ENCODE measurements at regions not wholly inside any gene's neighbourhood (a gene's known extent, or its start where the extent isn't known, plus 50 kb on each side); places are given as distances from the start of the nearest gene placed in this dataset.

DNA sequence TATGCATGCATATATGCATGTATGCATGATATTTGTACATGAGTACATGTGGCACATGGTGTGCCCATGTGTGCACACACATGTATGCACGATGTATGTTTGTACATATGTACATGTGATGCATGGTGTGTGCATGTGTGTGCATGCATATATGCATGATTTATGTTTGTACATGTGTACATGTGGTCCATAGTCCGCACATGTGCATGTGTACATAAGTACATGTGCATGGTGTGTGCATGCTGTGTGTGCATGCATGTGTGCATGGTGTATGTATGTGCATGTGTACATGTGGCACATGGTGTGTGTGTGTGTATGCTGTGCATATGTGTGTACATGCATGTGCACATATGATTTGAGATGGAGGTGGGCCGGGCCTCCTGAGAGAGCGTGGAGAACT, 384.2 kb downstream of the TYW1 start:
- no peaks in the 10 kb centered on the region for H3K9me3 Mint-ChIP-seq
- Histone ChIP-seq H3K27ac (ENCODE audit: low read length) (no peak overlapping the region), H3K4me1 (ENCODE audit: control insufficient read depth, insufficient read depth, low read length) (no peaks in the 10 kb centered on the region), H3K36me3 (ENCODE audit: control insufficient read depth, insufficient read depth, low read length) (no peaks in the 10 kb centered on the region), H3K27me3 (ENCODE audit: control insufficient read depth, insufficient read depth, low read length) (no peaks in the 10 kb centered on the region), H3K9me3 (ENCODE audit: control insufficient read depth, insufficient read depth, low read length) (no peaks in the 10 kb centered on the region), H3K4me3 (ENCODE audit: low read length) (no peak overlapping the region)
- no peaks in the 10 kb centered on the region for H3K36me3 Mint-ChIP-seq
- ATAC-seq (no peak), DNase-seq (no peak)
- no peak for TF ChIP-seq CTCF (IDR thresholded peaks at IDR 0.05)
- no peaks in the 10 kb centered on the region for H3K4me1 Mint-ChIP-seq
- H3K27ac Mint-ChIP-seq, result no peak overlapping the region
- intact Hi-C loops (cut with micrococcal nuclease), result no loop called here
- H3K27me3 Mint-ChIP-seq (ENCODE audit: low read depth in 2 of 2), result peaks cover 0 to 5% of the 10 kb centered on the region in 2 donors
- WGBS (ENCODE audit: insufficient coverage), result 83% methylated on average over 4 of the region's 4 CpGs
- H3K4me3 Mint-ChIP-seq, result no peak overlapping the region

DNA sequence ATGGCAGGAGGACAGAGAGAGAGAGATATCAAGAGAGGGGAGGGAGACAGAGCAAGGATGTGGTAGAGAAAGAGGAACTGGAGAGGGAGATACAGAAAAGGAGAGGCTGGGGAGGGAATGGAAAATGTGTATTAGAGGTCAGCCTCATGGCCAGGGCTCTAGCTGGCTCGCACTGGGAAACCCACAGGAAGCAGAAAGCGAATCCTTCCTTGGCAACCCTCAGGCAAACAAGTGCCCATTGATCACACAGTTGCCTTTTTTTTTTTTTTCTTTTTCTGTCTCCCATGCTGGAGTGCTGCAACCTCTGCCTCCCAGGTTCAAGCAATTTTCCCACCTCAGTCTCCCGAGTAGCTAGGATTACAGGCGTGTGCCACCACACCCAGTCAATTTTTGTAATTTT, 391.2 kb downstream of the TYW1 start:
- no peaks in the 10 kb centered on the region for H3K9me3 Mint-ChIP-seq
- H3K27me3 Mint-ChIP-seq (ENCODE audit: low read depth in 2 of 2), result peaks cover 0 to 3% of the 10 kb centered on the region in 2 donors
- H3K27ac ChIP-seq (ENCODE audit: low read length), result no peak overlapping the region
- no peaks in the 10 kb centered on the region for H3K4me1 ChIP-seq (ENCODE audit: control insufficient read depth, insufficient read depth, low read length)
- no peaks in the 10 kb centered on the region for H3K4me1 Mint-ChIP-seq
- H3K36me3 ChIP-seq (ENCODE audit: control insufficient read depth, insufficient read depth, low read length), result no peaks in the 10 kb centered on the region
- WGBS (ENCODE audit: insufficient coverage), result 70% methylated on average over 4 of the region's 4 CpGs
- H3K4me3 ChIP-seq (ENCODE audit: low read length), result no peak overlapping the region
- H3K36me3 Mint-ChIP-seq, result no peaks in the 10 kb centered on the region
- H3K27me3 ChIP-seq (ENCODE audit: control insufficient read depth, insufficient read depth, low read length), result no peaks in the 10 kb centered on the region
- no peak overlapping the region for H3K27ac Mint-ChIP-seq
- no peaks in the 10 kb centered on the region for H3K9me3 ChIP-seq (ENCODE audit: control insufficient read depth, insufficient read depth, low read length)
- no peak for DNase-seq
- intact Hi-C loops (cut with micrococcal nuclease), result no loop called here
- no peak for ATAC-seq
- TF ChIP-seq CTCF (IDR thresholded peaks at IDR 0.05), result no peak
- no peak overlapping the region for H3K4me3 Mint-ChIP-seq

- Mint-ChIP-seq H3K27ac (no peak overlapping the region), H3K4me1 (no peaks in the 10 kb centered on the region), H3K27me3 (ENCODE audit: low read depth in 2 of 2) (peaks cover 0 to 3% of the 10 kb centered on the region in 2 donors), H3K9me3 (no peaks in the 10 kb centered on the region), H3K36me3 (no peaks in the 10 kb centered on the region), H3K4me3 (no peak overlapping the region)
- no peak for ATAC-seq
- H3K27me3 ChIP-seq (ENCODE audit: control insufficient read depth, insufficient read depth, low read length), result no peaks in the 10 kb centered on the region
- no peaks in the 10 kb centered on the region for H3K4me1 ChIP-seq (ENCODE audit: control insufficient read depth, insufficient read depth, low read length)
- 84% methylated on average over 19 of the region's 19 CpGs for WGBS (ENCODE audit: insufficient coverage)
- no peak for DNase-seq
- no peak for TF ChIP-seq CTCF (IDR thresholded peaks at IDR 0.05)
- no peak overlapping the region for H3K27ac ChIP-seq (ENCODE audit: low read length)
- no peaks in the 10 kb centered on the region for H3K36me3 ChIP-seq (ENCODE audit: control insufficient read depth, insufficient read depth, low read length)
- H3K9me3 ChIP-seq (ENCODE audit: control insufficient read depth, insufficient read depth, low read length), result no peaks in the 10 kb centered on the region
- no peak overlapping the region for H3K4me3 ChIP-seq (ENCODE audit: low read length)
- intact Hi-C loops (cut with micrococcal nuclease), result no loop called here
Measured at GRCh38 chr7:67391168-67391567, 394.5 kb downstream of the TYW1 start.

DNA sequence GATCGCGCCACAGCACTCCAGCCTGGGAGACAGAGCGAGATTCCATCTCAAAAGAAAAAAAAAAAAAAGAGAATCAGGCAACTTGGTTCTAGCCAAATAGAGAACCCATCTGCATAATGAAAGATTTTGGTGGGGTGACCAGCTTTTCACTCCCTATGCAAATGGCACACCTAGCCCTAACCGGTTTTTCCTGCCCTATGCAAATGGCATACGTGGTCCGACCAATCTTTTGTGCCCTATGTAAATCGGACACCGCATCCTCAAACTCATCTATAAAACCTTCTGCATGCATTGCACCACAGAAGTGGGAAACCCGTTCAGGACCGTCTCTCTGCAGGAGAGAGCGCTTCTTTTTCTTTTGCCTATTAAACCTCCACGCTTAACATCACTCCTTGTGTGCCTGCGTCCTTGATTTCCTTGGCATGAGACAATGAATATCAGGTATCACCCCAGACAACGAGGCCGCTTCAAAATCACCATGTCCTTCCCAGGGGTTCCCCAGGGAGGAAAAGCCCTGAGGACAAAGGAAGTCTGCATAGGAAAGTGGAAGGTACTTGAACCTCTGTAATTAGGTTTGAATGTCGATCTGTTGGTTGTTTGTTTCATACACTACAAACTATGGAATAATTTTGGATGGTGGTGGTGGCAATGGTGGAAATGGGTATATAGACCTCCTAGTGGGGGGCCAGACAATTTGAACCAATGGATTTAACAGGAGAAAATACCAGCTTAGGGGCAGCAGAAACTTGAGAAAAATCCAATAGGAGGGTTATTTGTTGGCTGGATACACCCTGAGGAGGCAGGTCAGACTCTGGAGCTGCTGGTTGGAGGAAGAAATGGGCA, 396.2 kb downstream of the TYW1 start:
- no peak for TF ChIP-seq CTCF (IDR thresholded peaks at IDR 0.05)
- Histone ChIP-seq H3K4me3 (ENCODE audit: low read length) (no peak overlapping the region), H3K4me1 (ENCODE audit: control insufficient read depth, insufficient read depth, low read length) (no peaks in the 10 kb centered on the region), H3K9me3 (ENCODE audit: control insufficient read depth, insufficient read depth, low read length) (peaks cover 3% of the 10 kb centered on the region), H3K27me3 (ENCODE audit: control insufficient read depth, insufficient read depth, low read length) (no peaks in the 10 kb centered on the region), H3K36me3 (ENCODE audit: control insufficient read depth, insufficient read depth, low read length) (no peaks in the 10 kb centered on the region), H3K27ac (ENCODE audit: low read length) (no peak overlapping the region)
- Mint-ChIP-seq H3K36me3 (no peaks in the 10 kb centered on the region), H3K27me3 (ENCODE audit: low read depth in 2 of 2) (peaks cover 0 to 3% of the 10 kb centered on the region in 2 donors), H3K27ac (no peak overlapping the region), H3K4me1 (no peaks in the 10 kb centered on the region), H3K9me3 (no peaks in the 10 kb centered on the region), H3K4me3 (no peak overlapping the region)
- intact Hi-C loops (cut with micrococcal nuclease), result no loop called here
- DNase-seq, result no peak
- 76% methylated on average over 16 of the region's 16 CpGs for WGBS (ENCODE audit: insufficient coverage)
- ATAC-seq, result no peak

Measured in natural killer cell (primary cell).